Activated naive CD4-positive, alpha-beta T cell treated with anti-CD3 and anti-CD28 coated beads, Interleukin-2, amount 10 ng/mL, durations not matched to agents 7 days and 5 days (primary cell): ENCODE measurements at regions not wholly inside any gene's neighbourhood (a gene's known extent, or its start where the extent isn't known, plus 50 kb on each side); places are given as distances from the start of the nearest gene placed in this dataset.

ENCODE experiments used
- CTCF ChIA-PET: fragments of 350-600 bp; sonication (Branson Sonifier 250); formaldehyde crosslinking; loops from one replicate; lab custom pipeline; 2021; ENCODE audit warnings: antibody characterized with exemption; lab: Charles Lee
- DNase-seq: peaks from one replicate; pipeline ENCODE4 v3.0.0-alpha.2; 2020
- H3K27ac Mint-ChIP-seq: one replicate; pipeline ENCODE4 v1.8.0; 2021; ENCODE audit warnings: mild to moderate bottlenecking, moderate library complexity, mixed read lengths
- H3K27me3 Mint-ChIP-seq: one replicate; pipeline ENCODE4 v1.8.0; 2021; ENCODE audit warnings: mild to moderate bottlenecking, mixed read lengths
- H3K36me3 Mint-ChIP-seq: one replicate; pipeline ENCODE4 v1.8.0; 2021; ENCODE audit warnings: mixed read lengths
- H3K4me1 Mint-ChIP-seq: one replicate; pipeline ENCODE4 v1.8.0; 2021; ENCODE audit warnings: mixed read lengths
- H3K4me3 Mint-ChIP-seq: one replicate; pipeline ENCODE4 v1.8.0; 2021; ENCODE audit warnings: mild to moderate bottlenecking, moderate library complexity, mixed read lengths
- H3K9me3 Mint-ChIP-seq: one replicate; pipeline ENCODE4 v1.8.0; 2021; ENCODE audit warnings: mixed read lengths

DNA sequence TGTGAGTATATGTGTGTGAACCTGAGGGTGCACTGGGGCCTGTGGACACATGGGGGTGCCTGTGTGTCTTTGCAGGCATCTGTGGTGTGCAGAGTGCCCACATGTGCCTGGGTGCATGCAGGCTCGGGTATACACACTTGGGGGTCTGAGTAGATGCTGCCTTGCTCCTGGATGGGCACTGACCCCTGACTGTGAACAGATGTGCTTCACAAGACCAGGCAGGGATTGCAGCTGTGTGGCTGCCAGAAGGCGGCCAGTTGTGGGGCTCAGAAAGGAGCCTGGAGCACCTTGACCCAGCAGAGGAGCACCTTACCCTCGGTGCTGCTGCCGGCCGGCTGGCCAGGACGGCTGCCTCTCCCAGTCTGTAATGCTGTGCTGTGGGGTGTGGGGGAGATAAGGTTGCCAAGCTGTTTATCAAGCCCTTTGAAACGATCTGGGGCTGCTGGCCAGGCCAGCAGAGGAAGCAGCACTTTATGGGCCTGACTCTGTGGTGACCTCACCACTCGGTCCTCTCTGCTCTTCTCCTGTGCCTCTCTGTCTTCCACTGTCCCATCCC lies 55.5 kb upstream of the MRPS22 start:
- no peak for DNase-seq
- Mint-ChIP-seq H3K27me3 (no peaks in the 10 kb centered on the region), H3K4me1 (no peaks in the 10 kb centered on the region), H3K27ac (no peak overlapping the region), H3K4me3 (no peak overlapping the region), H3K36me3 (no peaks in the 10 kb centered on the region), H3K9me3 (no peaks in the 10 kb centered on the region)
- CTCF ChIA-PET = interaction anchor here (0.6 kb wide), 1 partner anchor 568 kb away, joined by 3 read pairs; no protein-coding TSS in a partner anchor

DNA sequence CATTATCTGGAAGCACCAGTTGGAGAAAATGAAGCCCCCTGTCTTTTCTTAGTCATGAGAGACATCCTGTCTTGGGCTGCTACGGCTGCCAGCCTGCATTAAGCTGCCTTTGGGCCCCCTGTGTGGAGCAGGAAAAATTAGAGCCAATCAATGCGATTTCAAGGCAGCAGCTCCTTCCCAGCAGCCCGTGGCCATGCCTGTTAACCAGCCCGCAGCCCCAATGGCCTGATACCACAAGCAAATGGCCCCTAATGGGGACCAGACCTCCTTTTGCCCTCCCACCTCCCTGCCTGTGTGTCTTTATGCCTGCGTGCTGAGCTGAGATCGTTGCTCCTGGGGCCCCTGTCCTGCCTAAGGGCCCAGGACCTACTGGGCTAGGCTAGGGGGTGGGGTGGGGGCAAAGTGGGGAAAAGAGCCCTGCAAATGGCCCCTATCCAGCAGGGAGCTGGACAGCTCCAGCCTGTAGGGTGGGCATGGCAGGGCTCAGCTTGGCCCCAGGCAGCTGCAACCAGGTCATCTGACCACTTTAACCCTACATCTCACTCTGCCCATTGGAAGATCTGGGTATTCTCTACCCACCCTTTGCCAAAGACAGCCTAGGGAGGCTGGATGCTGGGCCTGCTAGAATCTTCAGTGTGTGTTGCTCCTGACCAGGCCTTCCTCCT lies 53.8 kb upstream of the MRPS22 start:
- Mint-ChIP-seq H3K4me1 (no peaks in the 10 kb centered on the region), H3K27ac (no peak overlapping the region), H3K27me3 (peaks cover 4% of the 10 kb centered on the region), H3K9me3 (no peaks in the 10 kb centered on the region), H3K36me3 (no peaks in the 10 kb centered on the region), H3K4me3 (no peak overlapping the region)
- CTCF ChIA-PET = no interaction called here
- no peak for DNase-seq

DNA sequence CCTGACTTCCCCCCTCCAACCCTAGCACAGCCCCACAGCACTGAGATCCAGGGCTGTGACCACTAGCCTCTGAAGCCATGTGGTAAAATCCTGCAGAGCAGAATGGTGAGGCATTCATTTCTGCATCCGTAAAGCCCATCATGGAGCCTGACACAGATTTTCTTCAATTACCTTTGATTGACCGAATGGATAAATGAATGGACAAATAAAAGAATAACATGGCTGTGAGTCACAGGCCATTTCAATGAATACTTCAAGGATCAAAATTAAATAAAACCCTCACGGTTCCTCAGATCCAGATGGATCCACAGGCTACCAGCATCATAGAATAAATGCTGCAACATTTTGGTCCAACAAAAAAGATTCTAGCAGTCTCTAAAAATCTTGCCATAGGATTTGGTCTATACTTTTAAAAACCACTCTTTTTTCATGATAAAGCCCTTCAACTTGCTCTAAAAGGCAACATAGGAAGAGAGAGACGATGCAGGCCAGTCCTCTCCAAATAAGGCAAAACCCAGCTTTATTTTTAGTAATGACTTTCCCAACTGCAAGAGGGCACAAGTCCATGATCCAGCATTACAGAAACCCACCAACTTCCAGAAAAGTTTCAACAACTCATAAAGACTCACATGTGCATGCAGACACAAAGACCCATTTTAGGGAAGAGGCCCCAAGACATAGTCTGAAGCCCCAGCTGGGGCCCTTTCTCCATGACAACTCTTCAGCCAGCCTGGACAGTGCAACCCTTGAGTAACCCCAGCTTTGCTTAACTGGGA lies 52.4 kb upstream of the MRPS22 start:
- Mint-ChIP-seq H3K4me1 (no peaks in the 10 kb centered on the region), H3K36me3 (no peaks in the 10 kb centered on the region), H3K4me3 (no peak overlapping the region), H3K9me3 (no peaks in the 10 kb centered on the region), H3K27me3 (peaks cover 5% of the 10 kb centered on the region), H3K27ac (no peak overlapping the region)
- CTCF ChIA-PET = no interaction called here
- DNase-seq = no peak

DNA sequence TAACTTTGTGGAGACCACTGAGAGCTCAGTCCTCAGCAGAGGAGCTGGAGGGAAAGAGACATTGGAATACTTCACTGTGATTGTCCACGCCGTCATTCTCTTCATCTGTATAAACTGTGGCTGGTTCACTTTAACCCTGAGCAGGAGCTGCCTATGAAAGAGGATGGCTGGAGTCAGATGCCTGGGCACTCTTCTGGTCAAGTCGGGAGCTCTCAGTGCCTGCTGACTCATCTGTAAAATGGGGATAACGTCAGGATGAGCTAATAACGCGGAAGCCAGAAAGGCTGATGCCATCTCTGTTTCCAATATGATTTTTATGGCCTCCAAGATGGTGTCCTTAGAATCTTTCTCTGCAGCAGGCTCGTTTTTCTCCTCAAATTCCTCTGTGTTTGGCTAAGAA lies 51.6 kb upstream of the MRPS22 start:
- Mint-ChIP-seq H3K9me3 (no peaks in the 10 kb centered on the region), H3K4me1 (no peaks in the 10 kb centered on the region), H3K27ac (no peak overlapping the region), H3K27me3 (peaks cover 5% of the 10 kb centered on the region), H3K4me3 (no peak overlapping the region), H3K36me3 (no peaks in the 10 kb centered on the region)
- no peak for DNase-seq
- CTCF ChIA-PET = no interaction called here

DNA sequence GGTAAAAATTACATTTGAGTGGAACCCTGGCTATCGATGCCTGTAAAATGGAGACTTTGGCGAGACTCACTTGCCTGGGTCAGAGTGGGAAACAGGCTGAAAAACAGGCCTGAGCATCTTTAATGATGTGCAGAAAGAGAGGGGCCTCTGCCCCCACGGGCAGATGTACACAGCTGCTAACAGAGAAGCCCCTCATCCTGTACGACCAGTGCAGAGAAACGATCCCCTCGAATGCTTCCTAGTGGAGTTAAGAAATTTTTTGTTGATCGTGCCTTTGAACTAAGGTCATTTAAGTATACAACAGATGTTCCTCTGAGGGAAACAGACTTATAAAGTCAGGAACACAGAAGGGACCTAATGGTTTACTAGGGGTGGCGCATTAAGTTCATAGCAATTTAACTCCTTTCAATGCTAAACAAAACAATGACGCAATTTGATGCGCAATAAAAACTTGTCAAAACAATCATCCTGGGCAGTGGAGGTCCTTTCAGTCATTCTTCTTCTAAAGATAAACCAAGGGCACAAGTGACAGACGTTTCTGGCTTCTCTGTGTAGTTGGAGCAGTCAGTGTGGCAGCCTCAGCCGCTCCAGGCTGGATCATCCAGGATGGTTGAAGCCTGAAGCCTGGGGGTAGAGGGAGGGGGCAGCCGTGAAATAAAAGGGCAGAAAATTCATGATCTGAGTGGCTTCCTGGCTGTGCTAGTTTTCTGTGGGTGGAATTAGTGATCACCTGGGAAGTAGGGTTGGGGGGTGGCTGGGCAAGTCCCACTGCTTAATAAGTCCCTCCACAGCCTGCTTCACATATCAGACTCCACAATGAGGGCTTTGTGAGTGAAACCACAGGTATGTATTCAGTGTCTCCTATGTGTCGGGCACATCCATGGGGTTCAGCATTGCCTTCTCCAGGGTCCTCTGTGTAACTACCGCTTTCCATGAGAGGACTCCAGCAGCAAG lies 50.8 kb upstream of the MRPS22 start:
- Mint-ChIP-seq H3K4me1 (no peaks in the 10 kb centered on the region), H3K4me3 (no peak overlapping the region), H3K27ac (no peak overlapping the region), H3K36me3 (no peaks in the 10 kb centered on the region), H3K9me3 (no peaks in the 10 kb centered on the region), H3K27me3 (peaks cover 5% of the 10 kb centered on the region)
- DNase-seq = no peak
- CTCF ChIA-PET = no interaction called here

DNA sequence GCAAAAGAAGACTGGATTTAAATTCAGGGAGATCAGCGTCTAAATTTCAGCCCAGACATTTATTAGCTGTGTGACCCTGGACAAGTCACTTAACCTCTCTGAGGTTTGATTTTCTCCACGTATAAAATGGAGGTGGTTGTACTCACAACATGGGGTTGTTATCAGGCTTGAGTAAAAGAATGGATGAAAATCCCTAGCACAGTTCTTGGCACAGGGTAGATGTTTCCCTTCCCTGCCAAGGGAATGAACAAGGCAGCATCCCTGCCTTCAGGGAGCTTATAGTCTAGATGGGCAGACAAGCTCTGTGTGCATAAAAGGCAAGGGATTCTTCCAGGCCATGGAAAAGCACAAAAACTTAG lies 50.2 kb upstream of the MRPS22 start:
- H3K27ac Mint-ChIP-seq = no peak overlapping the region
- H3K27me3 Mint-ChIP-seq = peaks cover 5% of the 10 kb centered on the region
- no peaks in the 10 kb centered on the region for H3K4me1 Mint-ChIP-seq
- H3K36me3 Mint-ChIP-seq = no peaks in the 10 kb centered on the region
- DNase-seq = no peak
- H3K9me3 Mint-ChIP-seq = no peaks in the 10 kb centered on the region
- no peak overlapping the region for H3K4me3 Mint-ChIP-seq
- CTCF ChIA-PET = no interaction called here
